ENCODE measurements at regions not wholly inside any gene's neighbourhood (a gene's known extent, or its start where the extent isn't known, plus 50 kb on each side); places are given as distances from the start of the nearest gene placed in this dataset.

DNA sequence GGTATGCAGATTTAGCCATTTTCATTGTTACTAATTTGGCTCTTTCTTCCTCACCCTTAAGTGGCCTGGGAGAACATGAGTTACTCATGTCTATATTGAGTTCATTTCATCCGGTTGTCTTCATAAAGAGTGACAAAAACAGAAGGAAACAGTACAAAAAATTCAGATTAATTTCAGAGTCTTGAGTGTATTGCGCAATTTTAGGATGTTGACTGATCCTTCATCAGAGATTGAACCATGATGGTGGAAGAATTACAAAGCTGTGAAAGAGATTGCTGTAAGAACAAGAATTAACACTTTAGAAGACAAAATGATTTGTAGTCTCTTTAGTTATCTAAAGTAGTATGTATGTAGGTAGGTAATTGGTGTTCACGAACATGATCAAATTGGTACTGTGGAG lies 194.0 kb upstream of the PPP1R3A start:
- Histone ChIP-seq H4K91ac (ENCODE audit: insufficient read length, low read depth, low read length) (no peak overlapping the region), H4K8ac (replicated peaks; ENCODE audit: insufficient read length, low read depth, low read length) (no peak overlapping the region), H2BK12ac (ENCODE audit: insufficient read length, low read depth, low read length) (no peak overlapping the region), H3K79me2 (ENCODE audit: insufficient read depth, low read length) (no peaks in the 10 kb centered on the region), H3K23me2 (ENCODE audit: insufficient read length, low read depth, low read length, poor library complexity, severe bottlenecking) (no peaks in the 10 kb centered on the region), H2AFZ (ENCODE audit: low read length) (no peak overlapping the region), H2BK20ac (ENCODE audit: low read depth, low read length, poor library complexity, severe bottlenecking) (no peak overlapping the region), H3K9ac (ENCODE audit: extremely low read depth, insufficient read length, low read length) (no peak overlapping the region), H2BK5ac (ENCODE audit: insufficient read length, low read length) (no peak overlapping the region), H3K27ac (ENCODE audit: insufficient read length, low read depth, low read length) (no peak overlapping the region), H3T11ph (ENCODE audit: low read length) (no peak overlapping the region), H3K27me3 (ENCODE audit: insufficient read depth, low read length) (no peaks in the 10 kb centered on the region), H3K4me1 (ENCODE audit: insufficient read depth, low read length) (no peaks in the 10 kb centered on the region), H3K4ac (ENCODE audit: low read depth, low read length) (no peak overlapping the region), H2BK120ac (ENCODE audit: low read depth, low read length, poor library complexity, severe bottlenecking) (no peak overlapping the region), H3K79me1 (ENCODE audit: insufficient read depth, low read depth, low read length, poor library complexity, severe bottlenecking) (no peaks in the 10 kb centered on the region), H3K18ac (ENCODE audit: insufficient read length, low read depth, low read length) (no peak overlapping the region), H4K5ac (ENCODE audit: insufficient read length, low read depth, low read length) (no peak overlapping the region), H3K9me3 (ENCODE audit: control insufficient read depth, low read depth, low read length) (no peaks in the 10 kb centered on the region), H3K4me2 (ENCODE audit: insufficient read depth, insufficient read length, low read length) (no peak overlapping the region), H3K14ac (ENCODE audit: insufficient read depth, low read length) (no peak overlapping the region), H2AK5ac (ENCODE audit: insufficient read length, low read length) (no peak overlapping the region), H4K20me1 (ENCODE audit: control insufficient read depth, insufficient read depth, insufficient read length) (no peaks in the 10 kb centered on the region), H3K23ac (ENCODE audit: insufficient read length, low read depth, low read length) (no peak overlapping the region), H3K56ac (ENCODE audit: insufficient read length, low read depth, low read length) (no peak overlapping the region), H2BK15ac (ENCODE audit: low read depth, low read length) (no peak overlapping the region)
- WGBS (ENCODE audit: extremely low coverage, insufficient read length, low lambda C conversion rate) = no CpG with 5 or more reads among the region's 3 CpGs
- no peaks in the 10 kb centered on the region for H3K27me3 Mint-ChIP-seq (ENCODE audit: low read depth)
- H3K27ac Mint-ChIP-seq = no peak overlapping the region; a peak in 1 of 7 replicates
- TF ChIP-seq, protein P1, sequence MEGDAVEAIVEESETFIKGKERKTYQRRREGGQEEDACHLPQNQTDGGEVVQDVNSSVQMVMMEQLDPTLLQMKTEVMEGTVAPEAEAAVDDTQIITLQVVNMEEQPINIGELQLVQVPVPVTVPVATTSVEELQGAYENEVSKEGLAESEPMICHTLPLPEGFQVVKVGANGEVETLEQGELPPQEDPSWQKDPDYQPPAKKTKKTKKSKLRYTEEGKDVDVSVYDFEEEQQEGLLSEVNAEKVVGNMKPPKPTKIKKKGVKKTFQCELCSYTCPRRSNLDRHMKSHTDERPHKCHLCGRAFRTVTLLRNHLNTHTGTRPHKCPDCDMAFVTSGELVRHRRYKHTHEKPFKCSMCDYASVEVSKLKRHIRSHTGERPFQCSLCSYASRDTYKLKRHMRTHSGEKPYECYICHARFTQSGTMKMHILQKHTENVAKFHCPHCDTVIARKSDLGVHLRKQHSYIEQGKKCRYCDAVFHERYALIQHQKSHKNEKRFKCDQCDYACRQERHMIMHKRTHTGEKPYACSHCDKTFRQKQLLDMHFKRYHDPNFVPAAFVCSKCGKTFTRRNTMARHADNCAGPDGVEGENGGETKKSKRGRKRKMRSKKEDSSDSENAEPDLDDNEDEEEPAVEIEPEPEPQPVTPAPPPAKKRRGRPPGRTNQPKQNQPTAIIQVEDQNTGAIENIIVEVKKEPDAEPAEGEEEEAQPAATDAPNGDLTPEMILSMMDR (conservative IDR thresholded peaks at IDR 0.05) = no peak
- no peaks in the 10 kb centered on the region for H3K9me3 Mint-ChIP-seq
- H3K36me3 Mint-ChIP-seq (ENCODE audit: insufficient read depth in 1 of 3, low read depth in 3 of 3) = no peaks in the 10 kb centered on the region
- H3K4me1 Mint-ChIP-seq = peaks cover 0 to 5% of the 10 kb centered on the region in 2 experiments; a peak in 2 of 4 replicates
- no peak overlapping the region for H3K4me3 Mint-ChIP-seq
- no peak for DNase-seq
